ENCODE measurements at regions not wholly inside any gene's neighbourhood (a gene's known extent, or its start where the extent isn't known, plus 50 kb on each side); places are given as distances from the start of the nearest gene placed in this dataset.

DNA sequence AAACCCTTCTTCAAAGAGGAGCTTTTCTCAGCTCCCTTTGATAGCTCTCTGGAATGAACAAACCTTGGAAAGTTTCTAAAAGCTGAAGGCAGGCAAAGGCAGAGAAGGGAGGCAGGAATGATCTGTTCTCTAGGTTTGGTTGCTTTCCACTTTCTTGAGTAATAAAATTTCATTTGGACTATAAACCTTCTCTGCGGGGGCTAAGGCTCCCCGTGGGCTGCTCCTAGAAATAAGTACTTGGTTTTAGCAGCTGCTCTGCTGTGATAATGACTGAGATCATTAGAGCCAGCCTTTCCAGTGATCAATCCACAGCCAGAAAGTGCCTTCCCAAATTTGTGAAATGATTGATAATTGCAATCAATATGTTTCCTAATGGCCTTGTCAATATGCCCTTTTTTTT, 183.8 kb upstream of the HTR2A start:
- no peak overlapping the region for H3K23ac ChIP-seq (ENCODE audit: low read depth, low read length, poor library complexity)
- H2BK5ac ChIP-seq (ENCODE audit: low read length), result no peak overlapping the region
- no CpG with 5 or more reads among the region's 2 CpGs for WGBS, 2 donors (ENCODE audit: extremely low coverage in 2 of 2, insufficient read length in 2 of 2, insufficient replicate concordance in 1 of 2)
- no peak overlapping the region for H3K14ac ChIP-seq (ENCODE audit: low read length)
- H3K18ac ChIP-seq (ENCODE audit: low read length), result no peak overlapping the region
- no peak overlapping the region for H3K4me2 ChIP-seq (ENCODE audit: insufficient read depth, low read length, poor library complexity, severe bottlenecking)
- peaks cover 0 to 1% of the 10 kb centered on the region in 2 donors for H3K9me3 ChIP-seq (replicated peaks in 1 of 2; ENCODE audit: control insufficient read depth in 2 of 2, insufficient read depth in 1 of 2, low read depth in 1 of 2, low read length in 2 of 2)
- no peaks in the 10 kb centered on the region for H3K27me3 ChIP-seq (ENCODE audit: control insufficient read depth in 3 of 3, insufficient read depth in 3 of 3, low read depth in 1 of 3, low read length in 3 of 3)
- H4K91ac ChIP-seq (ENCODE audit: low read depth, low read length, poor library complexity), result no peak overlapping the region
- no peak overlapping the region for H2BK12ac ChIP-seq (ENCODE audit: low read length)
- H2AK5ac ChIP-seq (ENCODE audit: low read depth, low read length), result no peak overlapping the region
- no peak overlapping the region for H3K4me3 ChIP-seq (ENCODE audit: low read length in 2 of 2)
- no peak overlapping the region for H2BK15ac ChIP-seq (ENCODE audit: low read length)
- H3K27ac ChIP-seq (replicated peaks; ENCODE audit: low read length), result no peak overlapping the region
- no peak overlapping the region for H3K9ac ChIP-seq (ENCODE audit: low read depth, low read length, poor library complexity)
- no peaks in the 10 kb centered on the region for H3K79me1 ChIP-seq (ENCODE audit: low read depth, low read length)
- H3K36me3 ChIP-seq (replicated peaks in 1 of 2; ENCODE audit: control insufficient read depth in 2 of 2, insufficient read depth in 2 of 2, low read length in 2 of 2), result no peaks in the 10 kb centered on the region
- no peak overlapping the region for H2AFZ ChIP-seq (ENCODE audit: low read length)
- no peak for DNase-seq (ENCODE audit: low spot score)
- H4K8ac ChIP-seq (ENCODE audit: low read depth, low read length), result no peak overlapping the region
- H3K4ac ChIP-seq (ENCODE audit: low read length), result no peak overlapping the region
- no peak overlapping the region for H2BK120ac ChIP-seq (ENCODE audit: low read depth, low read length)
- H3K4me1 ChIP-seq (ENCODE audit: control insufficient read depth in 2 of 2, insufficient read depth in 1 of 2, low read depth in 1 of 2, low read length in 2 of 2), result peaks cover 0 to 2% of the 10 kb centered on the region in 2 donors

DNA sequence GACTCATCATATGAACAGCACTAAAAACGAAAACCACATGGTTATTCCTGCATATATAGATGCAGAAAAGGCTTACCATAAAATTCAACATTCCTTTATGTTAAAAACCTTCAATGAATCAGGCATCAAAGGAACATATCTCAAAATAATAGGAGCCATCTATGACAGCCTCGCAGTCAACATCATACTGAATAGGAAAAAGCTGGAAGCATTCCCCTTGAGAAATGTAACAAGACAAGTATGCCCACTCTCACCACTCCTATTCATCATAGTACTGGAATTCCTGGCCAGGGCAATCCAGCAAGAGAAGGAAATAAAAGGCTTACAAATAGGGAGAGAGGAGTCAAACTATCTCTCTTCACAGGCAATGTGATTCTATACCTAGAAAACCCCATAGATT, 179.6 kb upstream of the HTR2A start:
- H3K4me2 ChIP-seq (ENCODE audit: insufficient read depth, low read length, poor library complexity, severe bottlenecking), result no peak overlapping the region
- no peak overlapping the region for H3K23ac ChIP-seq (ENCODE audit: low read depth, low read length, poor library complexity)
- no peaks in the 10 kb centered on the region for H3K9me3 ChIP-seq (replicated peaks in 1 of 2; ENCODE audit: control insufficient read depth in 2 of 2, insufficient read depth in 1 of 2, low read depth in 1 of 2, low read length in 2 of 2)
- no peak overlapping the region for H2BK12ac ChIP-seq (ENCODE audit: low read length)
- no peak overlapping the region for H2BK5ac ChIP-seq (ENCODE audit: low read length)
- WGBS, 2 donors (ENCODE audit: extremely low coverage in 2 of 2, insufficient read length in 2 of 2, insufficient replicate concordance in 1 of 2), result no CpG with 5 or more reads among the region's 2 CpGs
- no peak overlapping the region for H3K14ac ChIP-seq (ENCODE audit: low read length)
- no peaks in the 10 kb centered on the region for H3K4me1 ChIP-seq (ENCODE audit: control insufficient read depth in 2 of 2, insufficient read depth in 1 of 2, low read depth in 1 of 2, low read length in 2 of 2)
- no peak overlapping the region for H3K4me3 ChIP-seq (ENCODE audit: low read length in 2 of 2)
- H3K36me3 ChIP-seq (replicated peaks in 1 of 2; ENCODE audit: control insufficient read depth in 2 of 2, insufficient read depth in 2 of 2, low read length in 2 of 2), result no peaks in the 10 kb centered on the region
- no peak overlapping the region for H3K27ac ChIP-seq (replicated peaks; ENCODE audit: low read length)
- no peaks in the 10 kb centered on the region for H3K79me1 ChIP-seq (ENCODE audit: low read depth, low read length)
- no peak overlapping the region for H4K91ac ChIP-seq (ENCODE audit: low read depth, low read length, poor library complexity)
- H2AK5ac ChIP-seq (ENCODE audit: low read depth, low read length), result no peak overlapping the region
- no peak overlapping the region for H4K8ac ChIP-seq (ENCODE audit: low read depth, low read length)
- H2BK120ac ChIP-seq (ENCODE audit: low read depth, low read length), result no peak overlapping the region
- no peak for DNase-seq (ENCODE audit: low spot score)
- H3K18ac ChIP-seq (ENCODE audit: low read length), result no peak overlapping the region
- no peak overlapping the region for H2AFZ ChIP-seq (ENCODE audit: low read length)
- no peaks in the 10 kb centered on the region for H3K27me3 ChIP-seq (ENCODE audit: control insufficient read depth in 3 of 3, insufficient read depth in 3 of 3, low read depth in 1 of 3, low read length in 3 of 3)
- no peak overlapping the region for H3K4ac ChIP-seq (ENCODE audit: low read length)
- H2BK15ac ChIP-seq (ENCODE audit: low read length), result no peak overlapping the region
- no peak overlapping the region for H3K9ac ChIP-seq (ENCODE audit: low read depth, low read length, poor library complexity)

GRCh38 chr13:47069133-47069532, 172.3 kb upstream of the HTR2A start:
- no peak overlapping the region for H2BK12ac ChIP-seq (ENCODE audit: low read length)
- WGBS, 2 donors (ENCODE audit: extremely low coverage in 2 of 2, insufficient read length in 2 of 2, insufficient replicate concordance in 1 of 2), result no CpG with 5 or more reads among the region's 3 CpGs
- no peak overlapping the region for H2BK5ac ChIP-seq (ENCODE audit: low read length)
- peaks cover 0 to 3% of the 10 kb centered on the region in 2 donors for H3K4me1 ChIP-seq (ENCODE audit: control insufficient read depth in 2 of 2, insufficient read depth in 1 of 2, low read depth in 1 of 2, low read length in 2 of 2)
- H3K27ac ChIP-seq (replicated peaks; ENCODE audit: low read length), result no peak overlapping the region
- no peak overlapping the region for H2AFZ ChIP-seq (ENCODE audit: low read length)
- no peak overlapping the region for H3K4ac ChIP-seq (ENCODE audit: low read length)
- H3K4me2 ChIP-seq (ENCODE audit: insufficient read depth, low read length, poor library complexity, severe bottlenecking), result no peak overlapping the region
- H3K79me1 ChIP-seq (ENCODE audit: low read depth, low read length), result no peaks in the 10 kb centered on the region
- no peak overlapping the region for H3K4me3 ChIP-seq (ENCODE audit: low read length in 2 of 2)
- H4K91ac ChIP-seq (ENCODE audit: low read depth, low read length, poor library complexity), result no peak overlapping the region
- no peak overlapping the region for H3K18ac ChIP-seq (ENCODE audit: low read length)
- no peak overlapping the region for H3K23ac ChIP-seq (ENCODE audit: low read depth, low read length, poor library complexity)
- H2BK120ac ChIP-seq (ENCODE audit: low read depth, low read length), result no peak overlapping the region
- no peaks in the 10 kb centered on the region for H3K27me3 ChIP-seq (ENCODE audit: control insufficient read depth in 3 of 3, insufficient read depth in 3 of 3, low read depth in 1 of 3, low read length in 3 of 3)
- no peak overlapping the region for H3K9ac ChIP-seq (ENCODE audit: low read depth, low read length, poor library complexity)
- no peak overlapping the region for H4K8ac ChIP-seq (ENCODE audit: low read depth, low read length)
- no peak overlapping the region for H2BK15ac ChIP-seq (ENCODE audit: low read length)
- H3K36me3 ChIP-seq (replicated peaks in 1 of 2; ENCODE audit: control insufficient read depth in 2 of 2, insufficient read depth in 2 of 2, low read length in 2 of 2), result no peaks in the 10 kb centered on the region
- no peak overlapping the region for H3K14ac ChIP-seq (ENCODE audit: low read length)
- H2AK5ac ChIP-seq (ENCODE audit: low read depth, low read length), result no peak overlapping the region
- H3K9me3 ChIP-seq (replicated peaks in 1 of 2; ENCODE audit: control insufficient read depth in 2 of 2, insufficient read depth in 1 of 2, low read depth in 1 of 2, low read length in 2 of 2), result peaks cover 0 to 2% of the 10 kb centered on the region in 2 donors
- DNase-seq (ENCODE audit: low spot score), result no peak

DNA sequence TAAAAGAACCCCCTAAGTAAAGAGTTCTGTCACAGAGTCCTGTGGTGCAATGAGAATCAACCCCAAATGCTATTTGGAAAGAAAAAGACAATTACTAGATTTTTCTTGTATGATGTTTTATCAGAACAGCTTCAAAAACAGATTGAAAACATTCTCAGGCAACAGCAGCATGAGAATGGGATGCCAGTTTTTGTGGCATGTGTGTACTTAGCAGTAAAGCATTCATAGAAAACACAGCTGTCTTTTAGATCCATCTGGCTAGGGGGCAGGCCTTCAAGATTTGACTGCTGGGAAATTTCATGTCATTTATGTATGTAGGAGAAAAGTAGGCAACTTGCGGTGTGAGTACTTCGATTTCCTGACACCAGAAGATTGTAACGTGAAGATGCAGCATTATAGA, 170.5 kb upstream of the HTR2A start:
- H4K8ac ChIP-seq (ENCODE audit: low read depth, low read length), result no peak overlapping the region
- no peaks in the 10 kb centered on the region for H3K79me1 ChIP-seq (ENCODE audit: low read depth, low read length)
- H3K4me2 ChIP-seq (ENCODE audit: insufficient read depth, low read length, poor library complexity, severe bottlenecking), result no peak overlapping the region
- no peak overlapping the region for H3K18ac ChIP-seq (ENCODE audit: low read length)
- no peak overlapping the region for H2BK5ac ChIP-seq (ENCODE audit: low read length)
- H3K14ac ChIP-seq (ENCODE audit: low read length), result no peak overlapping the region
- no peak overlapping the region for H2AFZ ChIP-seq (ENCODE audit: low read length)
- H2BK12ac ChIP-seq (ENCODE audit: low read length), result no peak overlapping the region
- H3K27ac ChIP-seq (replicated peaks; ENCODE audit: low read length), result no peak overlapping the region
- no peak overlapping the region for H2AK5ac ChIP-seq (ENCODE audit: low read depth, low read length)
- no peak overlapping the region for H3K4me3 ChIP-seq (ENCODE audit: low read length in 2 of 2)
- peaks cover 0 to 2% of the 10 kb centered on the region in 2 donors for H3K9me3 ChIP-seq (replicated peaks in 1 of 2; ENCODE audit: control insufficient read depth in 2 of 2, insufficient read depth in 1 of 2, low read depth in 1 of 2, low read length in 2 of 2)
- DNase-seq (ENCODE audit: low spot score), result no peak
- no peak overlapping the region for H3K4ac ChIP-seq (ENCODE audit: low read length)
- no peak overlapping the region for H2BK120ac ChIP-seq (ENCODE audit: low read depth, low read length)
- H3K27me3 ChIP-seq (ENCODE audit: control insufficient read depth in 3 of 3, insufficient read depth in 3 of 3, low read depth in 1 of 3, low read length in 3 of 3), result no peaks in the 10 kb centered on the region
- H3K36me3 ChIP-seq (replicated peaks in 1 of 2; ENCODE audit: control insufficient read depth in 2 of 2, insufficient read depth in 2 of 2, low read length in 2 of 2), result no peaks in the 10 kb centered on the region
- no peak overlapping the region for H3K9ac ChIP-seq (ENCODE audit: low read depth, low read length, poor library complexity)
- H3K4me1 ChIP-seq (ENCODE audit: control insufficient read depth in 2 of 2, insufficient read depth in 1 of 2, low read depth in 1 of 2, low read length in 2 of 2), result peaks cover 0 to 3% of the 10 kb centered on the region in 2 donors
- H3K23ac ChIP-seq (ENCODE audit: low read depth, low read length, poor library complexity), result no peak overlapping the region
- no peak overlapping the region for H2BK15ac ChIP-seq (ENCODE audit: low read length)
- H4K91ac ChIP-seq (ENCODE audit: low read depth, low read length, poor library complexity), result no peak overlapping the region
- WGBS, 2 donors (ENCODE audit: extremely low coverage in 2 of 2, insufficient read length in 2 of 2, insufficient replicate concordance in 1 of 2), result no CpG with 5 or more reads among the region's 3 CpGs
